Endothelial cell of umbilical vein (primary cell): ENCODE measurements at regions not wholly inside any gene's neighbourhood (a gene's known extent, or its start where the extent isn't known, plus 50 kb on each side); places are given as distances from the start of the nearest gene placed in this dataset.

Experiments
- FOS ChIP-seq: IDR thresholded peaks from 2 replicates; pipeline ENCODE4 v1.6.1; 2011; ENCODE audit warnings: mild to moderate bottlenecking, low read length, moderate library complexity, borderline replicate concordance; ENCODE audit not compliant: insufficient read depth
- TF ChIP-seq, protein P1 (sequence below), 2 donors: IDR thresholded peaks; 1 replicate in 1 of 2; 2 replicates in 1 of 2; pipeline ENCODE4 v1.5.1; 2011; ENCODE audit warnings: low read length in 2 of 2, mild to moderate bottlenecking in 2 of 2, moderate library complexity in 2 of 2, control low read depth in 1 of 2, inconsistent platforms in 1 of 2, low read depth in 1 of 2; ENCODE audit not compliant: insufficient read depth in 1 of 2; ENCODE audit errors: extremely low read depth in 1 of 2

DNA sequence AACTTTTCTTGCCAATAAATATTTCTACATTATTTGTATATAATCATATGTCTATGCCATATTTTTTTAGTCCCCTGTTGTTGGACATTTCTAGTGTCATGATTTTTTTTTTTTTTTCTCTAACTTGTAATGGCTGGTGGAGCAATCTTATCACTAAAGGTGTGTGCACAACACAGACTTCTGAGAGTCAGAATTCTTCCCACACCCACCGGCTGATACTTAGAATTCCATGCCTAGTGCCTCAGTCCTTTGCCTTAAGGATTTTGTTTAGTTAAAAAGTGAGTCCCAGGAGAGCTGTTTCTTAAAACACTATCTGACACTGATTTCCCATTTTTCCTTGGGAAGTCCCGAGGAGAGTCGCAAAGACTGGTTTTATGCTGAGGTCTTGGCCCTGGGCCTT, 87.7 kb upstream of the BARX2 start:
- no peak for TF ChIP-seq FOS
- TF ChIP-seq, protein P1, sequence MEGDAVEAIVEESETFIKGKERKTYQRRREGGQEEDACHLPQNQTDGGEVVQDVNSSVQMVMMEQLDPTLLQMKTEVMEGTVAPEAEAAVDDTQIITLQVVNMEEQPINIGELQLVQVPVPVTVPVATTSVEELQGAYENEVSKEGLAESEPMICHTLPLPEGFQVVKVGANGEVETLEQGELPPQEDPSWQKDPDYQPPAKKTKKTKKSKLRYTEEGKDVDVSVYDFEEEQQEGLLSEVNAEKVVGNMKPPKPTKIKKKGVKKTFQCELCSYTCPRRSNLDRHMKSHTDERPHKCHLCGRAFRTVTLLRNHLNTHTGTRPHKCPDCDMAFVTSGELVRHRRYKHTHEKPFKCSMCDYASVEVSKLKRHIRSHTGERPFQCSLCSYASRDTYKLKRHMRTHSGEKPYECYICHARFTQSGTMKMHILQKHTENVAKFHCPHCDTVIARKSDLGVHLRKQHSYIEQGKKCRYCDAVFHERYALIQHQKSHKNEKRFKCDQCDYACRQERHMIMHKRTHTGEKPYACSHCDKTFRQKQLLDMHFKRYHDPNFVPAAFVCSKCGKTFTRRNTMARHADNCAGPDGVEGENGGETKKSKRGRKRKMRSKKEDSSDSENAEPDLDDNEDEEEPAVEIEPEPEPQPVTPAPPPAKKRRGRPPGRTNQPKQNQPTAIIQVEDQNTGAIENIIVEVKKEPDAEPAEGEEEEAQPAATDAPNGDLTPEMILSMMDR (IDR thresholded peaks at IDR 0.05; ENCODE audit: extremely low read depth in 1 of 2, insufficient read depth in 1 of 2, low read depth in 1 of 2, low read length in 2 of 2) = no peak
